Esophagus (tissue), 2 donors: ENCODE measurements at regions not wholly inside any gene's neighbourhood (a gene's known extent, or its start where the extent isn't known, plus 50 kb on each side); places are given as distances from the start of the nearest gene placed in this dataset.

ENCODE experiments used
- H3K27ac ChIP-seq, 2 donors: one replicate each; pipeline ENCODE4 v1.5.1; 2013; ENCODE audit warnings: low read depth in 2 of 2, mild to moderate bottlenecking in 2 of 2, inconsistent platforms in 1 of 2, low read length in 1 of 2, moderate library complexity in 1 of 2
- H3K27me3 ChIP-seq, 2 donors: one replicate each; pipeline ENCODE4 v1.6.1; 2013; ENCODE audit warnings: low read length in 2 of 2, control low read depth in 1 of 2, mild to moderate bottlenecking in 1 of 2; ENCODE audit not compliant: insufficient read depth in 2 of 2, control insufficient read depth in 1 of 2
- H3K36me3 ChIP-seq, 2 donors: one replicate each; pipeline ENCODE4 v1.6.1; 2013; ENCODE audit warnings: low read length in 1 of 2; ENCODE audit not compliant: control insufficient read depth in 2 of 2, insufficient read depth in 2 of 2
- H3K4me1 ChIP-seq, 2 donors: one replicate each; pipeline ENCODE4 v1.6.1; 2013; ENCODE audit warnings: low read length in 1 of 2; ENCODE audit not compliant: control insufficient read depth in 2 of 2, insufficient read depth in 2 of 2
- H3K4me3 ChIP-seq, 2 donors: one replicate each; pipeline ENCODE4 v1.5.1; 2013; ENCODE audit warnings: low read length in 2 of 2, mild to moderate bottlenecking in 2 of 2, low read depth in 1 of 2, moderate library complexity in 1 of 2
- H3K9me3 ChIP-seq, 2 donors: one replicate each; pipeline ENCODE4 v1.6.1; 2013; ENCODE audit warnings: mild to moderate bottlenecking in 2 of 2, low read depth in 1 of 2, low read length in 1 of 2, moderate library complexity in 1 of 2; ENCODE audit not compliant: control insufficient read depth in 2 of 2, insufficient read depth in 1 of 2
- WGBS, 2 donors: extraction: QIAGEN DNeasy Blood & Tissue Kit; methylation state at CpG; one replicate each; pipeline ENCODE4 v1.1.7; 2013; 5-methylcytosine and 5-hydroxymethylcytosine counted together
- donor health status: healthy with polysubstance abuse.
- donor health status: Bipolar disorder and iron deficiency.

DNA sequence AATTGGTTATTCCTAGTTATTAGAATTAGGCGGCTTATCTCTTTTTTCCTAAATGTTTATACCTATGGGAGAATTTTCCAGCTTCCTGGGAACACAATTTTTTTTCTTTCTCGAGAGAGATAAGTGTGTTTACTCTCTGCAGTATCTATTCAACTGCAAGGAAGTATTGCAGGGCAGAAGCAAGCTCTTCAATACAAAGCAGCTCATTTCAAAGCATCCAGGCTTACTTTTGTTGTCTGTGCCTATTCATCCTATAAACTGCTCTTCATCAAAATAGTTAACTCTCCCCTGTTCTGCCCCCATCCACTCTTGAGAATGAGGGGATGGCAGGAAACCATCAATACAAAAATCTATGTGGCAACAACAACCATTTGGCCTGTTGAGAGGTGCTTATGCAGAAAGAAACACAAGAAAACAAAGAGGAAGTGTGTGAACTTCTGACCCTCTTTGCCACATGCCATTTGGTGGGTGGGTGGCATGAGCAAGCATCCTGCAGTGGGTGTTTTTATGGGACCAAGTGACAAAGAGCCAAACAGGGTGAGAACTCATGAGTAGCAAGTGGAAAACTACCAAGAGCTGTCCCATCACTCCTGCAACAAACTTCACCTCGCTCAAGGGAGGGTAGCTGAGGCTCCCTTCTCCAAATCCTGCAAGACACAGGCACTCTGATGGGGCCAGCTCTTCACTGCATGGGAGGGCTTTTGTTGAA is 50.6 kb upstream of the MRPS6 start:
- 48 to 69% methylated on average over 3 of the region's 3 CpGs for WGBS, 2 donors
- peaks cover 0 to 3% of the 10 kb centered on the region in 2 donors for H3K4me1 ChIP-seq
- H3K27ac ChIP-seq: no peak overlapping the region
- no peak overlapping the region for H3K4me3 ChIP-seq
- H3K36me3 ChIP-seq: no peaks in the 10 kb centered on the region
- H3K9me3 ChIP-seq: peaks cover 0 to 5% of the 10 kb centered on the region in 2 donors
- H3K27me3 ChIP-seq: no peaks in the 10 kb centered on the region

- Histone ChIP-seq H3K4me3 (no peak overlapping the region), H3K4me1 (peaks cover 0 to 3% of the 10 kb centered on the region in 2 donors), H3K27ac (no peak overlapping the region), H3K36me3 (no peaks in the 10 kb centered on the region), H3K27me3 (no peaks in the 10 kb centered on the region), H3K9me3 (peaks cover 0 to 5% of the 10 kb centered on the region in 2 donors)
- 88 to 95% methylated on average over 2 of the region's 2 CpGs for WGBS, 2 donors
Observed at GRCh38 chr21:34021726-34022125, 51.7 kb upstream of the MRPS6 start.

GRCh38 chr21:34020983-34021553 is 52.3 kb upstream of the MRPS6 start:
- H3K27ac ChIP-seq: no peak overlapping the region
- no peaks in the 10 kb centered on the region for H3K27me3 ChIP-seq
- no peaks in the 10 kb centered on the region for H3K36me3 ChIP-seq
- H3K4me3 ChIP-seq: no peak overlapping the region
- peaks cover 0 to 3% of the 10 kb centered on the region in 2 donors for H3K4me1 ChIP-seq
- peaks cover 0 to 5% of the 10 kb centered on the region in 2 donors for H3K9me3 ChIP-seq
- 92 to 97% methylated on average over 4 of the region's 4 CpGs for WGBS, 2 donors

DNA sequence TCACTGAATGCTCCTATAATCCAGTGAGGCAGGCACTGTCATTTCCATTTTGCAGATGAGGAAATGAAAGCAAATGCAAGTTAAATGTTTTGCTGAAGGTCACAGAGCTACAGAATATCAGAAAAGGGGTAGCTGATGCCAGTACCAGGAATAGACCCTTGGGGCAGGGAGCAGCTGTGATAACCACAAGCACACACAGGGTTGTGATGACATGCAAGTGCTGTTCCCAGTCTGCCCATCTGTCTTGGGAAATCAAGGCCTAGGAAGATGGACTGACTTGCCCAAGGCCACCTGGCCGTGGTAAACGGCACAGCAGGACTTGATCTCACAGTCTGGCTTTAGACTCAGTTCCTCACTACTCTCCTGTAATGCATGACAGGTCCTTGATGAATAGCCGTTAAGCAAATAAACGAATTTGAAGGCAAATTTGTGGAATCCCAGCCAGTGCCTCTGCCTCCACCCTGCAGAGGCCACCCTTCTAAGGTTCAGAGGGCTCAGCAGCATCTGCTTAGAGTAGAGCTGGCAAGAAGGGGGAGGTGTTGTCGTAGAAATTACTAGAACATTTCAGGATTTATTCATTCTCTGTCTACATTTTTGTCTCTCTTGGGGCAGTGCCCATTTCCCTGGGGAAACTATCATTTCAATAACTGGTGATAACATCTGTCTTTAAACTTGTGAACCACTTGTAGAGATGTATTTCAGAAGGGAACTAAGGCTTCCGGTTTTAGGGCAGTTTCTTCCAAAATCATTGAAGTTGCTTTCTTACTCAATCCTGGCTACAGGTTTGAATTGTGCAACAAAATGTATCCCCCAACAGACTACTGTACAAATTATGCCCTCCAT is 53.2 kb upstream of the MRPS6 start:
- Histone ChIP-seq H3K9me3 (peaks cover 0 to 5% of the 10 kb centered on the region in 2 donors), H3K4me1 (peaks cover 0 to 3% of the 10 kb centered on the region in 2 donors), H3K4me3 (no peak overlapping the region), H3K36me3 (no peaks in the 10 kb centered on the region), H3K27me3 (no peaks in the 10 kb centered on the region), H3K27ac (no peak overlapping the region)
- WGBS, 2 donors: 33 to 34% methylated on average over 6 of the region's 6 CpGs

DNA sequence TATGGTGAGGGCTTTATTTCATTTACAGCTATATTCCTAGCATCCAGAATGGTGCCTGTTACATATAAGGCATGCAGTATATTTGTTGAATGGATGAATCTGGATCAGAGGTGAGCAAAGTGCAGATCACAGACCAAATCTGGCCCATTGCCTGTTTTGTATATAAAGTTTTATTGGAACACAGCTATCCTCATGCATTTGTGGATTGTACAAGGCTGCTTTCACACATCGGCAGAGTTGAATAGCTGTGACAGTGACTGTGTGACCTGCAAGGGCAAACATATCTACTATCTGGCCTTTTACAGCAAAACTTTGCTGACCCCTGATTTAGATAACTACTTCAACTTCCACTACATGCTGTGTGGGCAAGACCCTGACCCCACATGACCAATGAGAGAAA is 54.0 kb upstream of the MRPS6 start:
- H3K27ac ChIP-seq: no peak overlapping the region
- H3K36me3 ChIP-seq: no peaks in the 10 kb centered on the region
- H3K9me3 ChIP-seq: peaks cover 0 to 7% of the 10 kb centered on the region in 2 donors
- WGBS, 2 donors: 70 to 73% methylated on average over 1 of the region's 1 CpG
- no peaks in the 10 kb centered on the region for H3K27me3 ChIP-seq
- peaks cover 0 to 3% of the 10 kb centered on the region in 2 donors for H3K4me1 ChIP-seq
- no peak overlapping the region for H3K4me3 ChIP-seq

DNA sequence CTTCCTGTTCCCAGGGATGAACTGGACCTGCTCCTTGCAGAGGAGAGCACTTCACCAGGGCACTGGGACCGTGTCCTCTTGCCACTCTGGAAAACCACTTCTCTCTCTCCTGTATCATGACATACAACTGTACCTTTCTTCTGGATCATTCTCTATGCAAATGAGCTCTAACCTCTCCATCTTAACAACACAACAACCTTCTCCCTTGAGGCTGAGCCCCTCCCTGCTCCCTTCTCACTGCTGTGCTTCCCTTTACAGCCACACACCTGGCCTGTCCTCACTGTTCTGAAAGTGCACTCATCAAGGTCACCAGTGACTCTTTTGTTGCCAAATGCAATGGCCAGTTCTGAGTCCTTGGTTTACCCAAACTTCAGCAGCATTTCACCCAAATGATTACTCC is 54.5 kb upstream of the MRPS6 start:
- H3K9me3 ChIP-seq: peaks cover 0 to 7% of the 10 kb centered on the region in 2 donors
- no peaks in the 10 kb centered on the region for H3K36me3 ChIP-seq
- no peak overlapping the region for H3K4me3 ChIP-seq
- 86 to 90% methylated on average over 1 of the region's 1 CpG for WGBS, 2 donors
- peaks cover 0 to 3% of the 10 kb centered on the region in 2 donors for H3K4me1 ChIP-seq
- H3K27ac ChIP-seq: no peak overlapping the region
- H3K27me3 ChIP-seq: no peaks in the 10 kb centered on the region

DNA sequence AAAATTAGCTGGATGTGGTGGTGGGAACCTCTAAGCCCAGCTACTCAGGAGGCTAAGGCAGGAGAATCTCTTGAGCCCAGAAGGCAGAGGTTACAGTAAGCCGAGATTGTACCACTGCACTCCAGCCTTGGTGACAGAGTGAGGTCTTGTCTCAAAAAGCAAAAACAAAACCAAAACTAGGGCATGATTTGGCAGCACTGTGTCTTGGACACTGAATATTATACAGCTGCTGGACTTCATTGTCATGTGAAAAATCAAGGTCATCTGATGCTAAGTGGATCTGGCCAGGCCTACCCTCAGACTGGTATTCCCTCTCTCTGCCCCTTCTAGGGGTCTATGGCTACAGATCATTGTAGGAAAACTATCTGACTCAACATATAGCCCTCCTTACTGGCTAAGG is 55.2 kb upstream of the MRPS6 start:
- H3K36me3 ChIP-seq: no peaks in the 10 kb centered on the region
- H3K4me1 ChIP-seq: peaks cover 0 to 3% of the 10 kb centered on the region in 2 donors
- peaks cover 0 to 7% of the 10 kb centered on the region in 2 donors for H3K9me3 ChIP-seq
- H3K27me3 ChIP-seq: no peaks in the 10 kb centered on the region
- no peak overlapping the region for H3K27ac ChIP-seq
- WGBS, 2 donors: 86 to 92% methylated on average over 1 of the region's 1 CpG
- H3K4me3 ChIP-seq: no peak overlapping the region

GRCh38 chr21:34017039-34017961 is 56.1 kb upstream of the MRPS6 start:
- H3K4me1 ChIP-seq: peaks cover 0 to 3% of the 10 kb centered on the region in 2 donors
- H3K9me3 ChIP-seq: peaks cover 0 to 7% of the 10 kb centered on the region in 2 donors
- no peak overlapping the region for H3K4me3 ChIP-seq
- WGBS, 2 donors: 88 to 89% methylated on average over 5 of the region's 5 CpGs
- no peak overlapping the region for H3K27ac ChIP-seq
- H3K27me3 ChIP-seq: no peaks in the 10 kb centered on the region
- no peaks in the 10 kb centered on the region for H3K36me3 ChIP-seq

- 87 to 90% methylated on average over 3 of the region's 3 CpGs for WGBS, 2 donors
- Histone ChIP-seq H3K4me1 (no peaks in the 10 kb centered on the region), H3K27ac (no peak overlapping the region), H3K9me3 (peaks cover 0 to 3% of the 10 kb centered on the region in 2 donors), H3K4me3 (no peak overlapping the region), H3K36me3 (no peaks in the 10 kb centered on the region), H3K27me3 (no peaks in the 10 kb centered on the region)
Observed at GRCh38 chr21:34012640-34013039, 60.7 kb upstream of the MRPS6 start.
